Ureter (tissue), 1 donor: ENCODE measurements at regions not wholly inside any gene's neighbourhood (a gene's known extent, or its start where the extent isn't known, plus 50 kb on each side); places are given as distances from the start of the nearest gene placed in this dataset.

Source experiments
- DNase-seq: peaks from one replicate; pipeline ENCODE4 v3.0.0-alpha.2; 2020; ENCODE audit warnings: low spot score
- donor health status: DM: yes; HTN: yes; CAD: no.

DNA sequence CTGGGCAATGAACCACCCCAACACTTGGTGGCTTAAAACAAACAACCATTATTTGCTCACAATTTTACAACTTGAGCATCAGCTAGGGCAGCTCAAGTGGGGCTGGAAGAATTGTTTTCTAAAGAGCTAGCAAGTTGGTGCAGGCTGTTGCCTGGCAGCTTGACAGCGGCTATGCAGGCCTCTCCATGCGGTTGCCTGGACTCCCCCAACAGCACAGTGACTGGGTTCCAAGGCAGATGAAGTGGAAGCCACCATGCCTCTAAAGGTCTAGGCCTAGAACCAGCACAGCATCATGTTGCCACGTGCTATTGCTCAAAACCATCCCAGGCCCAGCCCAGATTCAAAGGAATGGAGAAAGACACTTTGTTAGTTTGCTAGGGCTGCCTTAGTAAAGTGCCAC, 114.8 kb downstream of the BCOR start:
- no peak for DNase-seq

DNA sequence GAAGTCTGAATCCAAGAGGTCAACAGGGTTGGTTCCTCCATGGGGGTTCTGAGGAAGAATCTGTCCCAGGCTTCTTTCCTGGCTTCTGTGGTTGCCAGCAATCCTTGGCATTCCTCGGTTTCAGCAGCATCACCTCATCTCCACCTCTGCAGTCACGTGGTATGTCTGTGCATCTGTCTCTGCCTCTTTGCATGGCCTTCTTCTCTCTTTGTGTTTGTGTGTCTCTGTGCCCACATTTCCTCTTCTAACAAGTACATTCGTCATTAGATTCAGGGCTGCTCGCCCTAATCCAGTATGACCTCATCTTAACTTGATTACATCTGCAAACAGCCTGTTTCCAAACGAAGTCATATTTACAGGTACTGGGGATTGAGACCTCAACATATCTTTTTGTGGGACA, 114.0 kb downstream of the BCOR start:
- no peak for DNase-seq

DNA sequence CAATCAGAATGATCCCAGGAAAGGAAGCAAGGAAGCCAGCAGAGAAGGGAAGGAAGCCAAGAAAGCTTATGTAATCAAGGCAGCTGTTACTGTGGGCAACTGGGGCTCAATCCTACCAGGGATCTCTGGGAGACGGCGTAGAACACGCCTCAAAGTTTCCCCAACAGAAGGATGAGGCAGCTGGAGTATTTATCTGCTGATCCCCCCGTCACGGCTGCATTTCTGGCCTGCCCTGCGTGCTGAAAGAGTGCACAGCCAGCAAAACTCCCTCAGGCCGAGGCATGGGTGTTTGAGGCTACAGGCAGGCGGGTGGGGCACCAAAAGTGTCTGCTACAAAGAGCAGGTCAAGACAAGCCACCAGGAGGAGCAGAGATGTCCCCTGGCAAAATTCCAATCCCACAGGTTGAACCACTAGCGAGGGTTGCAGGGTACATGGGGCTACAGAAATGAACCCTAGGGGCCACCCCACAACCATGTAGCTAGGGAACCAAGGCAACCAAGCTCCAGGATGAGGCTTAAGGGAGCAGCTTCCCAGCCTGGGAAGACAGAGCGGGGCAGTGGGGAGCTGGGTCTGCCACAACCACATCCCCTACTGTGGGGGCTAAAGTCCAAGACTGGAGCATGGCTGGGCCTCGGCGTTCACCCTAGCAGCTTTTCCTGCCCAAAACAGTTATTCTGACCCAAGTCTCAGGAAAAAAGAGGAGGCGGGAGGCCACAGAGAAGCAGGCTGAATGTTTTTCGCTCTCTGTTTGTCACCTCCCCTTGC, 113.4 kb downstream of the BCOR start:
- no peak for DNase-seq

DNA sequence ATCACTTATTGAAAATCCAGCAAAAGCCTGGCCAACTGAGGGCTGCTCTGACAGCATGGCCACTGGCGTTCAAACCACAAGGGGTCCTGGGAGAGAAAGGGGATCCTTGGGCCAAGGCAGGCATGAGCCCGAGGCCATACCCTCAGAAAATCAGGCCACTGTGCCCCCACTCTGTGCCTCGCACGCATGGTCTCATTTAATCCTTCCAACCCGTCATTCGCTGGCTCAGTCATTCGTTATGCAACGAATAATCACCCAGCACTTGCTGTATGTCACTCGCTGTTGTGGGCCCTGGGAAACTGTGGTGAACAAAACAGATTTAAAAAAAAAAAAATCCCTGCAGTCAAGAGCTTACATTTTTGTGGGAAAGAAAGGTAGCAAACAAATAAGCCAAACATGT, 112.7 kb downstream of the BCOR start:
- DNase-seq = no peak

DNA sequence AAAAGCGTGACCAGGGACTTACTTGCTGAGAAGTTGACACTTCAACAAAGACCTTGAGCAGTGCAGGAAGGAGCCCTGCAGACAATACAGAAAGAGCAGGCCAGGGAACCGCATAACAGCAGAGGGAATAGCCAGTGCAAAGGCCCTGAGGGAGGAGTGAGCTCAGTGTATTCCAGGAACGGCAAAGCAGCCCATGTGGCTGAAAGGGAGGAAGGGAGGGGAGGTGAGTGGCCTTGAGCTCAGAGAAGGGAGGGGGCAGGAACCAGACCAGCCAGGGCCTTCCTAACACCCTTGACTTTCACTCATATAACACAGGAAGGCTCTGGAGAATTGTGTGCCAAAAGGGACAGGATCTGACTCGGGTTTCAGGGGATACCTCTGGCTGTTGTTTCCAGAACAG, 112.2 kb downstream of the BCOR start:
- DNase-seq = no peak

DNA sequence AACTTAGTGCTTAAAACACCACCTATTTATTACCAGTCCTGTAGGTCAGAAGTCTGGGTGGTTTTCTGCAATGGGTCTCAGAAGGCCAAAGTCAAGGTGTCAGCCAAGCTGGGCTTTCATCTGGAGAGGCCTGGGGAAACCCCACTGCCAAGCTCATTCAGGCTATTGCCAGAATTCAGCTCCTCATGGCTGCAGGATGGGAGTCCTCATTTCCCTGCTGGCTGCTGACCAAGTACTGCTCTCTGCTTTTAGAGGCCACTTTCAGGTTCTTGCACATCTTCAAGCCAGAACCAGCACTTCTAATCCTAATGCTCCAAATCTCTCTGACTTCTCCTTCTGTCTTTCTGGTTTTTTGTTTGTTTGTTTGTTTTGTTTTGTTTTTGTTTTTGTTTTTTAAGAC, 109.3 kb downstream of the BCOR start:
- DNase-seq = no peak

DNA sequence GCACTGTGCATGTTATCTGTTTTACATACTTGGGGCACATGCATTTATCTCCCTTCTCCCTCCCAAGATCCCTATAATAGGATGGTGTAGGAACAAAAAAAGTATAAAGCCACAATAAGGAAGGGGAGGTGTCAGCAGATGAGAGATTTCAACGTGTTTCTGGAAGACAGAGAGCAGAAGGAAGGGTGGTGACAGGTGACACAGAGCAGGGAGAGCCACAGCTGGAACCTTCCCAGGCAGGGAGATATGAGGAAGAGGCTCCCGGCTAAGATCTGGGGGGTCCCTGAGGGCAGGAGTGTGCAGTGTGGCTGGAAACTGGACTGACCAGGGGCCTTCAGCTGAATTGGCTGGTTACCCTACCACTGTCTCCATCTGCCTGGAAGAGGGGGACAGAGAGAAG, 107.4 kb downstream of the BCOR start:
- no peak for DNase-seq

DNA sequence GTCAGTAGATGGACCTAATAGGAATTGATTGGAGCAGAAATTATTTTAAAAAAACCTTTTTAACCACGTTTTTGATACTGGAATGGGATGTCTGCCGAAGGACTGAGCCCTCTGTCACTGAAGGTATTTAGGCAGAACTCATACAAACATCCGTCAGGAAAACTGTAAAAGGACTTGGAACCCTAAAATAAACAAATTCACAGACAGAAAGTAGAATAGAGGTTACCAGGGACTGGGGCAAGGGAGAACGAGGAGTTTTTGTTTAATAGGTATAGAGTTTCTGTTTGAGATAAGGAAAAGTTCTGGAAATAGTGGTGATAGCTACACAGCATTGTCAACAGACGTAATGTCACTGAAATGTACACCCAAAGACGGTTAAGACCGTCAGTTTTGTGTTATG, 105.5 kb downstream of the BCOR start:
- no peak for DNase-seq

DNA sequence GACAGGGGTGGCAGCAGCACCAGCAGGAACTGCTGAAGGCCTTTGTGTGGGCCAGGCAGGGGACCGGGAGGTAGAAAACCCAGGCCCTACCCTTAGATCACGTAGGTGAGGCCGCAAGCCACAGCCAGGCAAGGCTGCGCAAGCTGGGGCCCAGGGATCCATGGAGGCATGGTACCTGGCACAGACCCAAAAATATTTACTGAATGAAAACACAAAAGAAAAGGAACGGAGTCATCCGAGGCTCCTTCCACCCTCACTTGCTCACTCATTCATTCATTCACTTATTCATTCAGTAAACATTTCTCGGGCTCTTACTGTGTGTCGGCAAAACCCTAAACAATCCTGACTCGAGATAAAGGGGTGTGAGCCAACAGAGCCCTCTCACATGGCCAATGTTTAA, 102.3 kb downstream of the BCOR start:
- DNase-seq = no peak

DNA sequence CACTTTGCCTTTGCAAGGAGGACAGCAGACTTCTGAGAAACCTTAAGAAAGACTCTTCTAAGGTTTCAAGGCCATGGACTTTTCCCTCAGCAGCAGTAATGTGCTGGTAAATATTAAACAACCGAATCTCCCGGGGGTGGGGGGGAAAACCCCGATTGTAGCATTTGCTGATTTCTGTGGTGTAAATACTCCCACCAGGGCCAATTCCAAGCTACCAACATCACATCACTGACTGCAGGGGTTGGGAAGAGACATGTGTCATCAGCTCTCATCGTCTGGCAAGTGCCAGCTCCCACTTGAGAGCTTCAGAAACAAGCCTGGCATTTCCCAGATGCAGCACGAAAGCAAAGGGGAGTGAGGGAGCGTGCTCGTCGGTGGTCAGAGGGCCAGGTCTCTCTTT, 101.2 kb downstream of the BCOR start:
- no peak for DNase-seq

DNA sequence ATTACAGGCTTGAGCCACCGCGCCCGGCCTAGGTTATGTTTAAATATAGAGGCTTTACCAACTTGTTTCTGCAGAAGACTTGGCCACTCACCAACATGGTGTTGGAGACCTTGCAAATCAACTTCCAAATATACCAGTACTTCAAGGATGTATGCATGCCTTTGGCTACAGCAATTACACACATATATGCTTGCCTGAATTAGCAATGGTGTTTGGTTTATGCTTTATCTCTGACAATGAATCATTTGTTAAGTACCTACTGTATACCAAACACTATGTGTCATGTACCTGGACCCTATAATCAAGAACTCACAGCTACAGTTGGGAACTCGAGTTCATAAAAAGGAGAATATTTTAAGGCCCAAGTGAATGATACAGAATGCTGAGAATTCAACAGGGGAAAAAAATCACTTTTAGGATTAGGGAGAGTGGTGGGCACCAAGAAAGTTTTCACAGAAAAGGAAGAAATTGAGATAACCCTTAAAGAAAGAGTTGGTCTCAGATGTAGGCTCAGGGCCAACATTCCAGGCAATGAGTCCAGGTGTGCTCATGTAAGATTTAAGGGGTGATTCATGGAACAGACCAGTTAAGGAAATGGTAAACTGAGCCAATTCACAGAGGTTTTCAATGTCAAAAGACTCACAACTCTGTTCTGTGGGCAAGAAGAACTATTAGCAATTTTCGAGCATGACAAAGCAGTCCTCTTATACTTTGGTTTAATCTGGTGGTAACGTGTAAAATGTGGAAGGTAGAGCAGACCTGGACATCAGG, 98.9 kb downstream of the BCOR start:
- no peak for DNase-seq
